ENCODE measurements at regions not wholly inside any gene's neighbourhood (a gene's known extent, or its start where the extent isn't known, plus 50 kb on each side); places are given as distances from the start of the nearest gene placed in this dataset.

- peaks cover 1% of the 10 kb centered on the region for H3K9me3 Mint-ChIP-seq
- no peaks in the 10 kb centered on the region for H3K36me3 Mint-ChIP-seq (ENCODE audit: low read depth)
- DNase-seq (no peak), ATAC-seq (no peak)
- H3K27me3 Mint-ChIP-seq = peaks cover 9% of the 10 kb centered on the region
- H3K4me3 Mint-ChIP-seq = no peak overlapping the region
- CTCF ChIA-PET = no interaction called here
- H3K4me1 Mint-ChIP-seq (ENCODE audit: low read depth) = no peaks in the 10 kb centered on the region
- POLR2A ChIA-PET = no interaction called here
- no peak overlapping the region for H3K27ac Mint-ChIP-seq
- no peak for TF ChIP-seq CTCF (IDR thresholded peaks at IDR 0.05)
- intact Hi-C loops (cut with micrococcal nuclease) = no loop called here
These were observed 79.0 kb upstream of the CELF2 start for GRCh38 chr10:10938676-10939075.

- CTCF ChIA-PET = no interaction called here
- no peaks in the 10 kb centered on the region for H3K36me3 Mint-ChIP-seq (ENCODE audit: low read depth)
- H3K27me3 Mint-ChIP-seq = peaks cover 7% of the 10 kb centered on the region
- POLR2A ChIA-PET = no interaction called here
- H3K9me3 Mint-ChIP-seq = peaks cover 1% of the 10 kb centered on the region
- DNase-seq (no peak), ATAC-seq (no peak)
- no peak for TF ChIP-seq CTCF (IDR thresholded peaks at IDR 0.05)
- intact Hi-C loops (cut with micrococcal nuclease) = no loop called here
- no peak overlapping the region for H3K4me3 Mint-ChIP-seq
- H3K27ac Mint-ChIP-seq = no peak overlapping the region
- no peaks in the 10 kb centered on the region for H3K4me1 Mint-ChIP-seq (ENCODE audit: low read depth)
These were observed 76.4 kb upstream of the CELF2 start for GRCh38 chr10:10941127-10941730.

GRCh38 chr10:10942441-10942840 lies 75.2 kb upstream of the CELF2 start:
- no peaks in the 10 kb centered on the region for H3K36me3 Mint-ChIP-seq (ENCODE audit: low read depth)
- ChIA-PET POLR2A (no interaction called here), CTCF (interaction anchor here (0.7 kb wide), 1 partner anchor 235 kb away, joined by 3 read pairs; no protein-coding TSS in a partner anchor)
- H3K4me1 Mint-ChIP-seq (ENCODE audit: low read depth) = no peaks in the 10 kb centered on the region
- ATAC-seq = no peak
- TF ChIP-seq CTCF (IDR thresholded peaks at IDR 0.05) = no peak
- DNase-seq = no peak
- H3K27me3 Mint-ChIP-seq = peaks cover 7% of the 10 kb centered on the region
- no peak overlapping the region for H3K4me3 Mint-ChIP-seq
- H3K27ac Mint-ChIP-seq = no peak overlapping the region
- H3K9me3 Mint-ChIP-seq = peaks cover 1% of the 10 kb centered on the region
- intact Hi-C loops (cut with micrococcal nuclease) = no loop called here

- CTCF ChIA-PET = no interaction called here
- H3K27me3 Mint-ChIP-seq = peaks cover 8% of the 10 kb centered on the region
- POLR2A ChIA-PET = no interaction called here
- ATAC-seq = no peak
- H3K4me3 Mint-ChIP-seq = no peak overlapping the region
- H3K4me1 Mint-ChIP-seq (ENCODE audit: low read depth) = no peaks in the 10 kb centered on the region
- TF ChIP-seq CTCF (IDR thresholded peaks at IDR 0.05) = no peak
- H3K36me3 Mint-ChIP-seq (ENCODE audit: low read depth) = no peaks in the 10 kb centered on the region
- no peak for DNase-seq
- H3K9me3 Mint-ChIP-seq = peaks cover 1% of the 10 kb centered on the region
- intact Hi-C loops (cut with micrococcal nuclease) = no loop called here
- no peak overlapping the region for H3K27ac Mint-ChIP-seq
These were observed 71.6 kb upstream of the CELF2 start for GRCh38 chr10:10946081-10946480.

GRCh38 chr10:10946801-10947200 lies 70.9 kb upstream of the CELF2 start:
- Mint-ChIP-seq H3K9me3 (peaks cover 1% of the 10 kb centered on the region), H3K4me3 (no peak overlapping the region), H3K36me3 (ENCODE audit: low read depth) (no peaks in the 10 kb centered on the region), H3K4me1 (ENCODE audit: low read depth) (no peaks in the 10 kb centered on the region), H3K27me3 (peaks cover 8% of the 10 kb centered on the region), H3K27ac (no peak overlapping the region)
- DNase-seq = no peak
- CTCF ChIA-PET = no interaction called here
- no peak for ATAC-seq
- TF ChIP-seq CTCF (IDR thresholded peaks at IDR 0.05) = no peak
- intact Hi-C loops (cut with micrococcal nuclease) = no loop called here
- POLR2A ChIA-PET = no interaction called here

Data from activated CD8-positive, alpha-beta T cell treated with anti-CD3 and anti-CD28 coated beads for 36 hours (primary cell).